PC-3 (cell line): ENCODE measurements at regions not wholly inside any gene's neighbourhood (a gene's known extent, or its start where the extent isn't known, plus 50 kb on each side); places are given as distances from the start of the nearest gene placed in this dataset.
A peak's percentile ranks its signal among the peaks of the same experiment; 100 is the strongest.

ENCODE experiments used
- ATAC-seq: fragments of 200-7000 bp; cut with Tn5 transposase; 2 replicates; pipeline ENCODE4 v1.9.1; 2020; ENCODE audit warnings: mild to moderate bottlenecking, moderate library complexity
- BruUV-seq: library from RNA; stranded (reverse); fragments of 400-500 nt; replicated peaks from 2 replicates; lab custom pipeline; 2021; lab: Mats Ljungman, UMichigan
- CTCF ChIA-PET: fragments of 300-600 bp; sonication (Branson Sonifier 250); formaldehyde crosslinking; loops from one replicate; lab custom pipeline; 2022; ENCODE audit warnings: antibody characterized with exemption; lab: Charles Lee
- POLR2A ChIA-PET: fragments of 300-600 bp; sonication (Branson Sonifier 250); formaldehyde crosslinking; loops from one replicate; lab custom pipeline; 2022; ENCODE audit warnings: antibody characterized with exemption; ENCODE audit not compliant: unreplicated experiment; lab: Charles Lee
- DNase-seq: peaks from one replicate; pipeline ENCODE4 v3.0.0-alpha.2; 2015
- H2AFZ ChIP-seq: fragments of 300-600 bp; sonication (generic); 2 replicates; pipeline ENCODE4 v1.6.0; 2016; ENCODE audit warnings: antibody characterized with exemption, low read length
- H3F3A ChIP-seq: fragments of 300-600 bp; sonication (generic); one replicate; pipeline ENCODE4 v1.6.0; 2017; ENCODE audit warnings: antibody characterized with exemption, low read length, control low read depth, mild to moderate bottlenecking; ENCODE audit not compliant: unreplicated experiment
- H3K27ac ChIP-seq: fragments of 300-600 bp; sonication (generic); 2 replicates; pipeline ENCODE4 v1.5.1; 2016; ENCODE audit warnings: mild to moderate bottlenecking, low read length
- H3K27me3 ChIP-seq: fragments of 300-600 bp; sonication (generic); 2 replicates; pipeline ENCODE4 v1.6.1; 2016; ENCODE audit warnings: low read length, mixed read lengths
- H3K36me3 ChIP-seq: fragments of 300-600 bp; sonication (generic); 2 replicates; pipeline ENCODE4 v1.6.1; 2016; ENCODE audit warnings: low read depth, mixed run types, low read length, mixed read lengths
- H3K4me1 ChIP-seq: fragments of 300-600 bp; sonication (generic); 2 replicates; pipeline ENCODE4 v1.5.1; 2016; ENCODE audit warnings: low read length; ENCODE audit not compliant: insufficient read depth
- H3K4me2 ChIP-seq: fragments of 300-600 bp; sonication (generic); 2 replicates; pipeline ENCODE4 v1.6.0; 2016; ENCODE audit warnings: low read length
- H3K4me3 ChIP-seq: fragments of 300-600 bp; sonication (generic); 2 replicates; pipeline ENCODE4 v1.5.1; 2016; ENCODE audit warnings: mild to moderate bottlenecking, low read length, mixed read lengths
- H3K79me2 ChIP-seq: fragments of 300-600 bp; sonication (generic); 2 replicates; pipeline ENCODE4 v1.6.1; 2017; ENCODE audit warnings: low read length, mixed read lengths
- H3K9ac ChIP-seq: fragments of 300-600 bp; sonication (generic); 2 replicates; pipeline ENCODE4 v1.6.0; 2016; ENCODE audit warnings: mild to moderate bottlenecking, low read length
- H3K9me2 ChIP-seq: fragments of 300-600 bp; sonication (generic); replicated peaks from 2 replicates; pipeline ENCODE4 v1.6.1; 2016; ENCODE audit warnings: mixed run types, low read length, mixed read lengths
- H3K9me3 ChIP-seq: fragments of 300-600 bp; sonication (generic); 2 replicates; pipeline ENCODE4 v1.6.1; 2016; ENCODE audit warnings: low read length, mixed read lengths
- H4K20me1 ChIP-seq: fragments of 300-600 bp; sonication (generic); 2 replicates; pipeline ENCODE4 v1.6.1; 2016; ENCODE audit warnings: low read length, mixed read lengths
- CTCF ChIP-seq: fragments of 300-600 bp; sonication (generic); conservative IDR thresholded peaks from 2 replicates; pipeline ENCODE4 v1.5.1; 2017; ENCODE audit warnings: antibody characterized with exemption, low read depth, mild to moderate bottlenecking, low read length
- EZH2 ChIP-seq: fragments of 300-600 bp; sonication (generic); IDR thresholded peaks from one replicate; pipeline ENCODE4 v1.6.1; 2017; ENCODE audit warnings: antibody characterized with exemption, mild to moderate bottlenecking, low read length; ENCODE audit not compliant: unreplicated experiment
- EZH2phosphoT487 ChIP-seq: fragments of 300-600 bp; sonication (generic); IDR thresholded peaks from 2 replicates; pipeline ENCODE4 v1.6.1; 2018; ENCODE audit warnings: mild to moderate bottlenecking, antibody characterized with exemption, low read length, borderline replicate concordance
- intact Hi-C: fragments of 100-400 bp; cut with micrococcal nuclease; formaldehyde crosslinking; loops from 2 replicates; pipeline ENCODE4 v1.9.0; 2023

GRCh38 chr2:238994876-238995275 lies 147.0 kb downstream of the TWIST2 start:
- no TSS peak for BruUV-seq
- Histone ChIP-seq H3K4me1 (peaks cover 14% of the 10 kb centered on the region), H3K9me2 (no peaks in the 10 kb centered on the region), H2AFZ (no peak overlapping the region), H3K9ac (no peak overlapping the region), H3F3A (no peaks in the 10 kb centered on the region), H4K20me1 (no peaks in the 10 kb centered on the region), H3K27ac (no peak overlapping the region), H3K4me3 (no peak overlapping the region), H3K9me3 (0 out of 2 replicates have a peak, but pooled peaks cover 4% of the 10 kb centered on the region), H3K4me2 (no peak overlapping the region), H3K36me3 (no peaks in the 10 kb centered on the region), H3K27me3 (no peaks in the 10 kb centered on the region), H3K79me2 (no peaks in the 10 kb centered on the region)
- intact Hi-C loops = no loop called here
- CTCF ChIA-PET = no interaction called here
- POLR2A ChIA-PET = no interaction called here
- TF ChIP-seq EZH2 (no peak), CTCF (no peak), EZH2phosphoT487 (no peak)
- ATAC-seq (no peak), DNase-seq (no peak)

DNA sequence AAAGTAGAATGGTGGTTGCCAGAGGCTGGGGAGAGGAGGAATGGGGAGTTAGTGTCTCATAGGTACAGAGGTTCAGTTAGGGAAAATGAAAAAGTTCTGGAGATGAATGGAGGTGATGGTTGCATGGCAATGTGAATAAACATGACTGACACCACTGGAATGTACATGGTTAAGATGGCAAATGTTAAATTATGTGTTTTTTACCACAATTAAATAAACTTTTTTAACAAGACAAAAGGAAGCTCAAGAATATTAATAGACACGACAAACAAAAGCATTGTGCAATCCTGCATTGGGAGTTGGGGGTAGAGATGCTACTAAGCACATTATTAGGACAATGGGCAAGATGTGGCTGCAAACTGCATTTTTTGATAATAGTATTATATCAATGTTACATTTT lies 147.7 kb downstream of the TWIST2 start:
- Histone ChIP-seq H3K9me2 (no peaks in the 10 kb centered on the region), H3K9ac (no peak overlapping the region), H3K4me2 (no peak overlapping the region), H3K79me2 (no peaks in the 10 kb centered on the region), H3K27me3 (no peaks in the 10 kb centered on the region), H3K27ac (no peak overlapping the region), H3K4me1 (peaks cover 14% of the 10 kb centered on the region), H3K9me3 (0 out of 2 replicates have a peak, but pooled peaks cover 4% of the 10 kb centered on the region), H4K20me1 (no peaks in the 10 kb centered on the region), H3K36me3 (no peaks in the 10 kb centered on the region), H3K4me3 (no peak overlapping the region), H2AFZ (no peak overlapping the region), H3F3A (no peaks in the 10 kb centered on the region)
- DNase-seq (peak; percentile 41), ATAC-seq (peak; percentile 53)
- no peak for TF ChIP-seq EZH2
- no peak for TF ChIP-seq EZH2phosphoT487
- TF ChIP-seq CTCF = no peak
- no TSS peak for BruUV-seq
- ChIA-PET POLR2A (no interaction called here), CTCF (no interaction called here)
- intact Hi-C loops = no loop called here

- ATAC-seq (no peak), DNase-seq (no peak)
- ChIA-PET POLR2A (no interaction called here), CTCF (no interaction called here)
- no peak overlapping the region for H3K27ac ChIP-seq
- H3K27me3 ChIP-seq = no peaks in the 10 kb centered on the region
- TF ChIP-seq CTCF = no peak
- no peak for TF ChIP-seq EZH2
- no peak for TF ChIP-seq EZH2phosphoT487
- intact Hi-C loops = no loop called here
- no peak overlapping the region for H3K4me3 ChIP-seq
- H3F3A ChIP-seq = no peaks in the 10 kb centered on the region
- H4K20me1 ChIP-seq = no peaks in the 10 kb centered on the region
- no TSS peak for BruUV-seq
- H3K36me3 ChIP-seq = no peaks in the 10 kb centered on the region
- H3K9ac ChIP-seq = no peak overlapping the region
- H3K79me2 ChIP-seq = no peaks in the 10 kb centered on the region
- no peaks in the 10 kb centered on the region for H3K9me2 ChIP-seq
- H2AFZ ChIP-seq = no peak overlapping the region
- H3K9me3 ChIP-seq = 0 out of 2 replicates have a peak, but pooled peaks cover 4% of the 10 kb centered on the region
- H3K4me1 ChIP-seq = peaks cover 14% of the 10 kb centered on the region
- H3K4me2 ChIP-seq = no peak overlapping the region
Measured at GRCh38 chr2:238996331-238997136, 148.6 kb downstream of the TWIST2 start.
